Natural killer cell treated with Interleukin-12 subunit alpha and Interleukin-12 subunit beta and Interleukin-15 and Interleukin-18, amount 100 ng/mL, for 72 hours (primary cell): ENCODE measurements at regions not wholly inside any gene's neighbourhood (a gene's known extent, or its start where the extent isn't known, plus 50 kb on each side); places are given as distances from the start of the nearest gene placed in this dataset.

Source experiments
- ATAC-seq, 2 donors: fragments of 150-1000 bp; cut with Tn5 transposase in 1 of 2; sonication (Bioruptor Pico), chemical (Tn5 transposase) in 1 of 2; 2 replicates each; pipeline ENCODE4 v1.10.0; 2021
- DNase-seq: peaks from one replicate; pipeline ENCODE4 v3.0.0; 2022; ENCODE audit warnings: low spot score
- H3K27ac Mint-ChIP-seq, 2 donors: 1 replicate in 1 of 2; 2 replicates in 1 of 2; pipeline ENCODE4 v1.8.0; 2022; ENCODE audit warnings: mixed read lengths in 2 of 2, mild to moderate bottlenecking in 1 of 2, moderate library complexity in 1 of 2
- H3K27me3 Mint-ChIP-seq, 2 donors: 1 replicate in 1 of 2; 2 replicates in 1 of 2; pipeline ENCODE4 v1.8.0; 2022; ENCODE audit warnings: mixed read lengths in 2 of 2
- H3K36me3 Mint-ChIP-seq: one replicate; pipeline ENCODE4 v1.8.0; 2022; ENCODE audit warnings: mixed read lengths
- H3K4me1 Mint-ChIP-seq, 2 donors: 1 replicate in 1 of 2; 2 replicates in 1 of 2; pipeline ENCODE4 v1.8.0; 2022; ENCODE audit warnings: low read depth in 2 of 2, mixed read lengths in 2 of 2, mild to moderate bottlenecking in 1 of 2
- H3K4me3 Mint-ChIP-seq: one replicate; pipeline ENCODE4 v1.8.0; 2022; ENCODE audit warnings: mixed read lengths
- H3K9me3 Mint-ChIP-seq: 2 replicates; pipeline ENCODE4 v1.8.0; 2022; ENCODE audit warnings: mixed read lengths

- ATAC-seq = peak in 1 of 2 donors; percentile 41
- Mint-ChIP-seq H3K4me3 (no peak overlapping the region), H3K27ac (peak overlapping the region; percentile 10 to 27), H3K4me1 (peaks cover 19 to 27% of the 10 kb centered on the region in 2 donors), H3K9me3 (no peaks in the 10 kb centered on the region), H3K27me3 (no peaks in the 10 kb centered on the region), H3K36me3 (no peaks in the 10 kb centered on the region)
- no peak for DNase-seq
Measured at GRCh38 chr1:192941722-192942411, 117.3 kb downstream of the UCHL5 start.

- Mint-ChIP-seq H3K36me3 (no peaks in the 10 kb centered on the region), H3K27me3 (no peaks in the 10 kb centered on the region), H3K4me1 (peaks cover 13 to 25% of the 10 kb centered on the region in 2 donors), H3K4me3 (no peak overlapping the region), H3K9me3 (no peaks in the 10 kb centered on the region), H3K27ac (peak overlapping the region in 1 of 2 donors; percentile 40)
- ATAC-seq (no peak), DNase-seq (no peak)
Measured at GRCh38 chr1:192943108-192943507, 116.1 kb downstream of the UCHL5 start.

GRCh38 chr1:192943522-192943921, 115.6 kb downstream of the UCHL5 start:
- ATAC-seq (no peak), DNase-seq (no peak)
- H3K27ac Mint-ChIP-seq = peak overlapping the region in 1 of 2 donors; percentile 64
- H3K27me3 Mint-ChIP-seq = no peaks in the 10 kb centered on the region
- no peaks in the 10 kb centered on the region for H3K36me3 Mint-ChIP-seq
- H3K4me1 Mint-ChIP-seq = peaks cover 13 to 25% of the 10 kb centered on the region in 2 donors
- no peak overlapping the region for H3K4me3 Mint-ChIP-seq
- H3K9me3 Mint-ChIP-seq = no peaks in the 10 kb centered on the region

GRCh38 chr1:192945390-192946130, 113.6 kb downstream of the UCHL5 start:
- Mint-ChIP-seq H3K27ac (peak overlapping the region; percentile 4 to 64), H3K4me1 (peaks cover 13 to 21% of the 10 kb centered on the region in 2 donors), H3K4me3 (peak overlapping the region; percentile 21), H3K27me3 (no peaks in the 10 kb centered on the region), H3K36me3 (no peaks in the 10 kb centered on the region), H3K9me3 (no peaks in the 10 kb centered on the region)
- ATAC-seq (peak in 1 of 2 donors; percentile 76), DNase-seq (no peak)

GRCh38 chr1:192949783-192950182, 109.4 kb downstream of the UCHL5 start:
- ATAC-seq = no peak
- peaks cover 13 to 20% of the 10 kb centered on the region in 2 donors for H3K4me1 Mint-ChIP-seq
- no peak for DNase-seq

GRCh38 chr1:192950926-192951325, 108.2 kb downstream of the UCHL5 start:
- no peaks in the 10 kb centered on the region for H3K27me3 Mint-ChIP-seq
- no peaks in the 10 kb centered on the region for H3K36me3 Mint-ChIP-seq
- no peaks in the 10 kb centered on the region for H3K9me3 Mint-ChIP-seq
- DNase-seq (no peak), ATAC-seq (no peak)
- peaks cover 3 to 13% of the 10 kb centered on the region in 2 donors for H3K4me1 Mint-ChIP-seq
- no peak overlapping the region for H3K4me3 Mint-ChIP-seq
- H3K27ac Mint-ChIP-seq = peak overlapping the region; percentile 32 to 86

More at GRCh38 chr1:192949783-192950182, 109.4 kb downstream of the UCHL5 start:
- no peak overlapping the region for H3K4me3 Mint-ChIP-seq
- H3K36me3 Mint-ChIP-seq = no peaks in the 10 kb centered on the region
- no peaks in the 10 kb centered on the region for H3K9me3 Mint-ChIP-seq
- no peak overlapping the region for H3K27ac Mint-ChIP-seq
- H3K27me3 Mint-ChIP-seq = no peaks in the 10 kb centered on the region

GRCh38 chr1:192951691-192952460, 107.3 kb downstream of the UCHL5 start:
- peak overlapping the region; percentile 32 to 86 for H3K27ac Mint-ChIP-seq
- peak; percentile 87 for ATAC-seq

GRCh38 chr1:192952646-192953045, 106.5 kb downstream of the UCHL5 start:
- ATAC-seq (peak in 1 of 2 donors; percentile 70), DNase-seq (no peak)
- H3K9me3 Mint-ChIP-seq = no peaks in the 10 kb centered on the region
- H3K36me3 Mint-ChIP-seq = no peaks in the 10 kb centered on the region
- H3K27me3 Mint-ChIP-seq = no peaks in the 10 kb centered on the region
- peaks cover 0 to 13% of the 10 kb centered on the region in 2 donors for H3K4me1 Mint-ChIP-seq
- H3K27ac Mint-ChIP-seq = peak overlapping the region; percentile 32 to 86
- no peak overlapping the region for H3K4me3 Mint-ChIP-seq

More at GRCh38 chr1:192951691-192952460, 107.3 kb downstream of the UCHL5 start:
- H3K9me3 Mint-ChIP-seq = no peaks in the 10 kb centered on the region
- peak overlapping the region; percentile 11 for H3K4me3 Mint-ChIP-seq
- no peaks in the 10 kb centered on the region for H3K36me3 Mint-ChIP-seq
- no peaks in the 10 kb centered on the region for H3K27me3 Mint-ChIP-seq
- peaks cover 0 to 13% of the 10 kb centered on the region in 2 donors for H3K4me1 Mint-ChIP-seq
- no peak for DNase-seq

- Mint-ChIP-seq H3K36me3 (no peaks in the 10 kb centered on the region), H3K27ac (peak overlapping the region in 1 of 2 donors; percentile 79), H3K4me1 (peaks cover 0 to 15% of the 10 kb centered on the region in 2 donors), H3K4me3 (no peak overlapping the region), H3K9me3 (no peaks in the 10 kb centered on the region), H3K27me3 (no peaks in the 10 kb centered on the region)
- peak in 1 of 2 donors; percentile 44 for ATAC-seq
- DNase-seq = no peak
Measured at GRCh38 chr1:192954705-192955265, 104.4 kb downstream of the UCHL5 start.

- ATAC-seq (no peak), DNase-seq (no peak)
- Mint-ChIP-seq H3K4me1 (peaks cover 0 to 8% of the 10 kb centered on the region in 2 donors), H3K4me3 (no peak overlapping the region), H3K36me3 (no peaks in the 10 kb centered on the region), H3K9me3 (no peaks in the 10 kb centered on the region), H3K27me3 (no peaks in the 10 kb centered on the region), H3K27ac (no peak overlapping the region)
Measured at GRCh38 chr1:192958350-192958749, 100.8 kb downstream of the UCHL5 start.

- H3K4me1 Mint-ChIP-seq = peaks cover 0 to 8% of the 10 kb centered on the region in 2 donors
- H3K36me3 Mint-ChIP-seq = no peaks in the 10 kb centered on the region
- DNase-seq = no peak
- no peak overlapping the region for H3K27ac Mint-ChIP-seq
- H3K9me3 Mint-ChIP-seq = no peaks in the 10 kb centered on the region
- ATAC-seq = no peak
- H3K4me3 Mint-ChIP-seq = no peak overlapping the region
- H3K27me3 Mint-ChIP-seq = no peaks in the 10 kb centered on the region
Measured at GRCh38 chr1:192958871-192959270, 100.3 kb downstream of the UCHL5 start.

GRCh38 chr1:192959657-192960186, 99.4 kb downstream of the UCHL5 start:
- H3K27me3 Mint-ChIP-seq = no peaks in the 10 kb centered on the region
- no peaks in the 10 kb centered on the region for H3K9me3 Mint-ChIP-seq
- DNase-seq (no peak), ATAC-seq (no peak)
- H3K4me1 Mint-ChIP-seq = peaks cover 0 to 14% of the 10 kb centered on the region in 2 donors
- H3K36me3 Mint-ChIP-seq = no peaks in the 10 kb centered on the region
- H3K4me3 Mint-ChIP-seq = no peak overlapping the region
- H3K27ac Mint-ChIP-seq = no peak overlapping the region
